Liver (tissue), 8 donors: ENCODE measurements at regions not wholly inside any gene's neighbourhood (a gene's known extent, or its start where the extent isn't known, plus 50 kb on each side); places are given as distances from the start of the nearest gene placed in this dataset.

Experiments used
- DNase-seq: peaks from one replicate; pipeline ENCODE4 v3.0.0-alpha.2; 2017; ENCODE audit warnings: low spot score
- H3K27ac ChIP-seq, 2 donors: one replicate each; pipeline ENCODE4 v1.7.0; 2013; ENCODE audit warnings: inconsistent platforms in 2 of 2, low read length in 2 of 2, control low read depth in 1 of 2, low read depth in 1 of 2, mild to moderate bottlenecking in 1 of 2
- H3K27me3 ChIP-seq, 4 donors: one replicate each; pipeline versions ENCODE4 v1.6.1 to v1.7.0; 2013; ENCODE audit warnings: low read length in 3 of 4, inconsistent platforms in 1 of 4, mild to moderate bottlenecking in 1 of 4, moderate library complexity in 1 of 4; ENCODE audit not compliant: control insufficient read depth in 4 of 4, insufficient read depth in 4 of 4
- H3K36me3 ChIP-seq, 4 donors: one replicate each; pipeline versions ENCODE4 v1.6.1 to v1.7.0; 2013; ENCODE audit warnings: low read length in 3 of 4, mild to moderate bottlenecking in 3 of 4, low read depth in 1 of 4, moderate library complexity in 1 of 4; ENCODE audit not compliant: control insufficient read depth in 4 of 4, insufficient read depth in 3 of 4
- H3K4me1 ChIP-seq, 4 donors: one replicate each; pipeline versions ENCODE4 v1.6.1 to v1.7.0; 2013; ENCODE audit warnings: low read length in 3 of 4, mild to moderate bottlenecking in 3 of 4, moderate library complexity in 1 of 4; ENCODE audit not compliant: control insufficient read depth in 4 of 4, insufficient read depth in 4 of 4
- H3K4me3 ChIP-seq, 3 donors: one replicate each; pipeline versions ENCODE4 v1.6.1 to v1.7.0; 2013; ENCODE audit warnings: low read length in 3 of 3, control low read depth in 1 of 3, low read depth in 1 of 3, mild to moderate bottlenecking in 1 of 3
- H3K9ac ChIP-seq, 2 donors: one replicate each; pipeline ENCODE4 v1.7.0; 2013; ENCODE audit warnings: low read length in 2 of 2, mild to moderate bottlenecking in 2 of 2, moderate library complexity in 2 of 2, control low read depth in 1 of 2, low read depth in 1 of 2
- H3K9me3 ChIP-seq, 4 donors: one replicate each; pipeline versions ENCODE4 v1.6.1 to v1.7.0; 2013; ENCODE audit warnings: low read length in 3 of 4; ENCODE audit not compliant: control insufficient read depth in 4 of 4
- EGR1 ChIP-seq, 2 donors: IDR thresholded peaks; 2 replicates each; pipeline ENCODE4 v1.6.1; 2016 to 2018; ENCODE audit warnings: antibody characterized with exemption in 2 of 2, low read depth in 2 of 2
- FOXA1 ChIP-seq: IDR thresholded peaks from 2 replicates; pipeline ENCODE4 v1.6.1; 2016; ENCODE audit warnings: antibody characterized with exemption
- FOXA2 ChIP-seq: IDR thresholded peaks from 2 replicates; pipeline ENCODE4 v1.6.1; 2016; ENCODE audit warnings: antibody characterized with exemption
- GABPA ChIP-seq, 2 donors: IDR thresholded peaks in 1 of 2; conservative IDR thresholded peaks in 1 of 2; 2 replicates each; pipeline ENCODE4 v1.6.1; 2016; ENCODE audit warnings: antibody characterized with exemption in 2 of 2, mild to moderate bottlenecking in 1 of 2, moderate library complexity in 1 of 2
- HNF4A ChIP-seq, 2 donors: conservative IDR thresholded peaks; 2 replicates each; pipeline ENCODE4 v1.6.1; 2016; ENCODE audit warnings: antibody characterized with exemption in 2 of 2, mild to moderate bottlenecking in 2 of 2
- HNF4G ChIP-seq: IDR thresholded peaks from 2 replicates; pipeline ENCODE4 v1.6.1; 2016; ENCODE audit warnings: antibody characterized with exemption
- JUND ChIP-seq, 2 donors: IDR thresholded peaks; 2 replicates each; pipeline ENCODE4 v1.6.1; 2016; ENCODE audit warnings: antibody characterized with exemption in 2 of 2
- NR2F2 ChIP-seq: IDR thresholded peaks from 2 replicates; pipeline ENCODE4 v1.6.1; 2016; ENCODE audit warnings: antibody characterized with exemption
- RAD21 ChIP-seq, 2 donors: IDR thresholded peaks; 2 replicates each; pipeline ENCODE4 v1.6.1; 2016; ENCODE audit warnings: antibody characterized with exemption in 2 of 2, mild to moderate bottlenecking in 2 of 2
- TAF1 ChIP-seq: conservative IDR thresholded peaks from 2 replicates; pipeline ENCODE4 v1.6.1; 2016; ENCODE audit warnings: antibody characterized with exemption, mild to moderate bottlenecking
- YY1 ChIP-seq: IDR thresholded peaks from 2 replicates; pipeline ENCODE4 v1.6.1; 2016; ENCODE audit warnings: antibody characterized with exemption, mild to moderate bottlenecking
- WGBS: extraction: QIAGEN DNeasy Blood & Tissue Kit; methylation state at CpG from one replicate; pipeline ENCODE4 v1.1.7; 2013; 5-methylcytosine and 5-hydroxymethylcytosine counted together
- TF ChIP-seq, protein P1 (sequence below): fragments of 150-350 bp; IDR thresholded peaks from 2 replicates; pipeline ENCODE4 v1.5.1; 2017; ENCODE audit warnings: improper control_type of control experiment, low read depth, low read length; ENCODE audit not compliant: missing input control
- TF ChIP-seq, protein P2 (sequence below): IDR thresholded peaks from 2 replicates; pipeline ENCODE4 v1.6.1; 2016; ENCODE audit warnings: antibody characterized with exemption
- TF ChIP-seq, protein P3 (sequence below): IDR thresholded peaks from 2 replicates; pipeline ENCODE4 v1.6.1; 2016; ENCODE audit warnings: antibody characterized with exemption
- TF ChIP-seq, protein P4 (sequence below): IDR thresholded peaks from 2 replicates; pipeline ENCODE4 v1.6.1; 2016; ENCODE audit warnings: antibody characterized with exemption, mild to moderate bottlenecking
- TF ChIP-seq, protein P5 (sequence below): IDR thresholded peaks from 2 replicates; pipeline ENCODE4 v1.6.1; 2016; ENCODE audit warnings: antibody characterized with exemption
- donor health status: healthy.
- donor health status: healthy.
- donor health status: healthy.
- donor health status: healthy.
- donor health status: healthy.

DNA sequence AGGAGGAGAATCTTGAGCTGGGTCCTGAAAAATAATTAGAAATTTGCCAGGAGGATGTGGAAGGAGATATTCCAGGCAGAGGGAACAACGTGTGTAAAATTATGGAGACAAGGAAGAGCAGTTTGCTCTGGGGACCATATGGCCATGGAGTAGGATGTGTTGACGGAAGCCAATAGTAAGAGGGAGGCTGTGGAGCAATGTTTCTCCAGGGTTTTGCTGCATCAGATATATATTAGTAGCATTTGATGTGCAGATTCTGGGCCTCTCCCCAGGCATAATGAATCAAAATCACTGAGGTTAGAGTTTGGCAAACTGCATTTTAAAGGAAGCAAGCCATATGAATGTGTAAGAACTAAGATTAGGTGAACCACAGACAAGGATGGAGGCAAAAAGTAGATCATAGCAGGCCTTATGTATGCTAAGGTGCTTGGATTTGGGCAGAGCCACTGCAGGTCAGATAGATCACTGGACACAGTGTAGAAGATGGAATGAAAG is 192.9 kb upstream of the IL12A start (continued):
- TF ChIP-seq, protein P1, sequence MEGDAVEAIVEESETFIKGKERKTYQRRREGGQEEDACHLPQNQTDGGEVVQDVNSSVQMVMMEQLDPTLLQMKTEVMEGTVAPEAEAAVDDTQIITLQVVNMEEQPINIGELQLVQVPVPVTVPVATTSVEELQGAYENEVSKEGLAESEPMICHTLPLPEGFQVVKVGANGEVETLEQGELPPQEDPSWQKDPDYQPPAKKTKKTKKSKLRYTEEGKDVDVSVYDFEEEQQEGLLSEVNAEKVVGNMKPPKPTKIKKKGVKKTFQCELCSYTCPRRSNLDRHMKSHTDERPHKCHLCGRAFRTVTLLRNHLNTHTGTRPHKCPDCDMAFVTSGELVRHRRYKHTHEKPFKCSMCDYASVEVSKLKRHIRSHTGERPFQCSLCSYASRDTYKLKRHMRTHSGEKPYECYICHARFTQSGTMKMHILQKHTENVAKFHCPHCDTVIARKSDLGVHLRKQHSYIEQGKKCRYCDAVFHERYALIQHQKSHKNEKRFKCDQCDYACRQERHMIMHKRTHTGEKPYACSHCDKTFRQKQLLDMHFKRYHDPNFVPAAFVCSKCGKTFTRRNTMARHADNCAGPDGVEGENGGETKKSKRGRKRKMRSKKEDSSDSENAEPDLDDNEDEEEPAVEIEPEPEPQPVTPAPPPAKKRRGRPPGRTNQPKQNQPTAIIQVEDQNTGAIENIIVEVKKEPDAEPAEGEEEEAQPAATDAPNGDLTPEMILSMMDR, result no peak

DNA sequence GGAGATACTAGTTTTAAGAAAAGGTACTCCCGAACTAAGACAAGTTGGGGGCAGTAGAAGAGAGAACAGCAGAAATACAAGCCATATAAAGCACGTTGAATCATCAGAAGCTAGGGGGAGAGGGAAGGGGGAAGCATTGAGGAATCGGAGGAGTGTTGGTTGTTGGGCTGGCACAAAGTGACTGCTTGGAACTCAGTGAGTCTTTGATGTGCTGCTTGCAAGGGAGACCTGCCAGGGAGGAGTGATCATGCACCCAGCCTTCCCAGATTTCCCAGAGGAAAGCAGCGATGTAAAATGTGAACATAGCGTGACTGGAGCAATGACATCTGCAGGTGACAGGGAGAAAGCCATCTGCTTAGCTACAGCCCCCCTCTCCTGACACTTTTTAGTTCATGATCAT is 192.4 kb upstream of the IL12A start:
- no peak overlapping the region for H3K27ac ChIP-seq
- 93% methylated on average over 5 of the region's 5 CpGs for WGBS
- H3K9ac ChIP-seq, result no peak overlapping the region

More for the DNA sequence above, 192.4 kb upstream of the IL12A start:
- no peak for TF ChIP-seq HNF4G
- TF ChIP-seq, protein P2, sequence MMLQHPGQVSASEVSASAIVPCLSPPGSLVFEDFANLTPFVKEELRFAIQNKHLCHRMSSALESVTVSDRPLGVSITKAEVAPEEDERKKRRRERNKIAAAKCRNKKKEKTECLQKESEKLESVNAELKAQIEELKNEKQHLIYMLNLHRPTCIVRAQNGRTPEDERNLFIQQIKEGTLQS, result no peak
- TF ChIP-seq, protein P3, sequence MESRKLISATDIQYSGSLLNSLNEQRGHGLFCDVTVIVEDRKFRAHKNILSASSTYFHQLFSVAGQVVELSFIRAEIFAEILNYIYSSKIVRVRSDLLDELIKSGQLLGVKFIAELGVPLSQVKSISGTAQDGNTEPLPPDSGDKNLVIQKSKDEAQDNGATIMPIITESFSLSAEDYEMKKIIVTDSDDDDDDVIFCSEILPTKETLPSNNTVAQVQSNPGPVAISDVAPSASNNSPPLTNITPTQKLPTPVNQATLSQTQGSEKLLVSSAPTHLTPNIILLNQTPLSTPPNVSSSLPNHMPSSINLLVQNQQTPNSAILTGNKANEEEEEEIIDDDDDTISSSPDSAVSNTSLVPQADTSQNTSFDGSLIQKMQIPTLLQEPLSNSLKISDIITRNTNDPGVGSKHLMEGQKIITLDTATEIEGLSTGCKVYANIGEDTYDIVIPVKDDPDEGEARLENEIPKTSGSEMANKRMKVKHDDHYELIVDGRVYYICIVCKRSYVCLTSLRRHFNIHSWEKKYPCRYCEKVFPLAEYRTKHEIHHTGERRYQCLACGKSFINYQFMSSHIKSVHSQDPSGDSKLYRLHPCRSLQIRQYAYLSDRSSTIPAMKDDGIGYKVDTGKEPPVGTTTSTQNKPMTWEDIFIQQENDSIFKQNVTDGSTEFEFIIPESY, result no peak
- TF ChIP-seq, protein P4, sequence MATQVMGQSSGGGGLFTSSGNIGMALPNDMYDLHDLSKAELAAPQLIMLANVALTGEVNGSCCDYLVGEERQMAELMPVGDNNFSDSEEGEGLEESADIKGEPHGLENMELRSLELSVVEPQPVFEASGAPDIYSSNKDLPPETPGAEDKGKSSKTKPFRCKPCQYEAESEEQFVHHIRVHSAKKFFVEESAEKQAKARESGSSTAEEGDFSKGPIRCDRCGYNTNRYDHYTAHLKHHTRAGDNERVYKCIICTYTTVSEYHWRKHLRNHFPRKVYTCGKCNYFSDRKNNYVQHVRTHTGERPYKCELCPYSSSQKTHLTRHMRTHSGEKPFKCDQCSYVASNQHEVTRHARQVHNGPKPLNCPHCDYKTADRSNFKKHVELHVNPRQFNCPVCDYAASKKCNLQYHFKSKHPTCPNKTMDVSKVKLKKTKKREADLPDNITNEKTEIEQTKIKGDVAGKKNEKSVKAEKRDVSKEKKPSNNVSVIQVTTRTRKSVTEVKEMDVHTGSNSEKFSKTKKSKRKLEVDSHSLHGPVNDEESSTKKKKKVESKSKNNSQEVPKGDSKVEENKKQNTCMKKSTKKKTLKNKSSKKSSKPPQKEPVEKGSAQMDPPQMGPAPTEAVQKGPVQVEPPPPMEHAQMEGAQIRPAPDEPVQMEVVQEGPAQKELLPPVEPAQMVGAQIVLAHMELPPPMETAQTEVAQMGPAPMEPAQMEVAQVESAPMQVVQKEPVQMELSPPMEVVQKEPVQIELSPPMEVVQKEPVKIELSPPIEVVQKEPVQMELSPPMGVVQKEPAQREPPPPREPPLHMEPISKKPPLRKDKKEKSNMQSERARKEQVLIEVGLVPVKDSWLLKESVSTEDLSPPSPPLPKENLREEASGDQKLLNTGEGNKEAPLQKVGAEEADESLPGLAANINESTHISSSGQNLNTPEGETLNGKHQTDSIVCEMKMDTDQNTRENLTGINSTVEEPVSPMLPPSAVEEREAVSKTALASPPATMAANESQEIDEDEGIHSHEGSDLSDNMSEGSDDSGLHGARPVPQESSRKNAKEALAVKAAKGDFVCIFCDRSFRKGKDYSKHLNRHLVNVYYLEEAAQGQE, result no peak
- TF ChIP-seq JUND (IDR thresholded peaks at IDR 0.05), result no peak
- TF ChIP-seq RAD21 (IDR thresholded peaks at IDR 0.05), result no peak
- no peak for TF ChIP-seq HNF4A (conservative IDR thresholded peaks at IDR 0.05)
- TF ChIP-seq, protein P5, sequence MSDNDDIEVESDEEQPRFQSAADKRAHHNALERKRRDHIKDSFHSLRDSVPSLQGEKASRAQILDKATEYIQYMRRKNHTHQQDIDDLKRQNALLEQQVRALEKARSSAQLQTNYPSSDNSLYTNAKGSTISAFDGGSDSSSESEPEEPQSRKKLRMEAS, result no peak
- TF ChIP-seq TAF1, result no peak
- no peak for TF ChIP-seq GABPA (IDR thresholded peaks at IDR 0.05 in 1 of 2, conservative IDR thresholded peaks at IDR 0.05 in 1 of 2)
- TF ChIP-seq FOXA2, result no peak
- TF ChIP-seq FOXA1, result no peak
- no peak for TF ChIP-seq NR2F2
- TF ChIP-seq, protein P1, result no peak
- no peak for TF ChIP-seq YY1
- TF ChIP-seq EGR1 (IDR thresholded peaks at IDR 0.05; ENCODE audit: low read depth in 2 of 2), result no peak
- Histone ChIP-seq H3K36me3 (no peaks in the 10 kb centered on the region), H3K27me3 (no peaks in the 10 kb centered on the region), H3K4me1 (peaks cover 0 to 8% (median 4%) of the 10 kb centered on the region in 4 donors), H3K9me3 (no peaks in the 10 kb centered on the region), H3K4me3 (no peak overlapping the region)
- DNase-seq, result no peak
